Colonic mucosa (tissue), 4 donors: ENCODE measurements at regions not wholly inside any gene's neighbourhood (a gene's known extent, or its start where the extent isn't known, plus 50 kb on each side); places are given as distances from the start of the nearest gene placed in this dataset.

Experiments used
- DNase-seq: peaks from one replicate; pipeline ENCODE4 v3.0.0-alpha.2; 2020
- H3K27ac ChIP-seq: fragments of 200-600 bp; one replicate; pipeline ENCODE4 v1.8.0; 2021
- H3K27me3 ChIP-seq: fragments of 200-600 bp; one replicate; pipeline ENCODE4 v1.8.0; 2021
- H3K36me3 ChIP-seq: fragments of 200-600 bp; one replicate; pipeline ENCODE4 v1.8.0; 2021
- H3K4me1 ChIP-seq: fragments of 200-600 bp; one replicate; pipeline ENCODE4 v1.8.0; 2021; ENCODE audit warnings: mild to moderate bottlenecking
- H3K4me3 ChIP-seq: fragments of 200-600 bp; one replicate; pipeline ENCODE4 v1.8.0; 2021
- H3K9ac ChIP-seq, 2 donors: one replicate each; pipeline ENCODE4 v1.7.0; 2013; ENCODE audit warnings: control low read depth in 2 of 2, low read depth in 2 of 2, low read length in 2 of 2
- H3K9me3 ChIP-seq: fragments of 200-600 bp; one replicate; pipeline ENCODE4 v1.8.0; 2021
- intact Hi-C: fragments of 100-400 bp; cut with DNase I; formaldehyde crosslinking; loops from one replicate; pipeline ENCODE4 v1.14.1; 2022
- TF ChIP-seq, protein P1 (sequence below): fragments of 200-600 bp; IDR thresholded peaks from one replicate; pipeline ENCODE4 v1.8.0; 2022; ENCODE audit warnings: antibody characterized with exemption, mild to moderate bottlenecking
- donor health status: healthy.
- donor health status: DM: no; HTN: no; CAD: no.
- donor health status: DM: no; HTN: no; CAD: no.

- TF ChIP-seq, protein P1, sequence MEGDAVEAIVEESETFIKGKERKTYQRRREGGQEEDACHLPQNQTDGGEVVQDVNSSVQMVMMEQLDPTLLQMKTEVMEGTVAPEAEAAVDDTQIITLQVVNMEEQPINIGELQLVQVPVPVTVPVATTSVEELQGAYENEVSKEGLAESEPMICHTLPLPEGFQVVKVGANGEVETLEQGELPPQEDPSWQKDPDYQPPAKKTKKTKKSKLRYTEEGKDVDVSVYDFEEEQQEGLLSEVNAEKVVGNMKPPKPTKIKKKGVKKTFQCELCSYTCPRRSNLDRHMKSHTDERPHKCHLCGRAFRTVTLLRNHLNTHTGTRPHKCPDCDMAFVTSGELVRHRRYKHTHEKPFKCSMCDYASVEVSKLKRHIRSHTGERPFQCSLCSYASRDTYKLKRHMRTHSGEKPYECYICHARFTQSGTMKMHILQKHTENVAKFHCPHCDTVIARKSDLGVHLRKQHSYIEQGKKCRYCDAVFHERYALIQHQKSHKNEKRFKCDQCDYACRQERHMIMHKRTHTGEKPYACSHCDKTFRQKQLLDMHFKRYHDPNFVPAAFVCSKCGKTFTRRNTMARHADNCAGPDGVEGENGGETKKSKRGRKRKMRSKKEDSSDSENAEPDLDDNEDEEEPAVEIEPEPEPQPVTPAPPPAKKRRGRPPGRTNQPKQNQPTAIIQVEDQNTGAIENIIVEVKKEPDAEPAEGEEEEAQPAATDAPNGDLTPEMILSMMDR = no peak
- Histone ChIP-seq H3K9ac (no peak overlapping the region), H3K9me3 (no peaks in the 10 kb centered on the region), H3K4me3 (no peak overlapping the region), H3K27me3 (no peaks in the 10 kb centered on the region), H3K27ac (no peak overlapping the region), H3K36me3 (no peaks in the 10 kb centered on the region), H3K4me1 (no peaks in the 10 kb centered on the region)
- intact Hi-C loops = no loop called here
- DNase-seq = no peak
Observed at GRCh38 chr6:74070091-74070490, 374.1 kb downstream of the CD109 start.

- Histone ChIP-seq H3K9ac (no peak overlapping the region), H3K9me3 (no peaks in the 10 kb centered on the region), H3K4me3 (no peak overlapping the region), H3K27me3 (no peaks in the 10 kb centered on the region), H3K27ac (no peak overlapping the region), H3K36me3 (no peaks in the 10 kb centered on the region), H3K4me1 (no peaks in the 10 kb centered on the region)
- no peak for DNase-seq
- TF ChIP-seq, protein P1 = no peak
- intact Hi-C loops = no loop called here
Observed at GRCh38 chr6:74069089-74069581, 373.1 kb downstream of the CD109 start.

DNA sequence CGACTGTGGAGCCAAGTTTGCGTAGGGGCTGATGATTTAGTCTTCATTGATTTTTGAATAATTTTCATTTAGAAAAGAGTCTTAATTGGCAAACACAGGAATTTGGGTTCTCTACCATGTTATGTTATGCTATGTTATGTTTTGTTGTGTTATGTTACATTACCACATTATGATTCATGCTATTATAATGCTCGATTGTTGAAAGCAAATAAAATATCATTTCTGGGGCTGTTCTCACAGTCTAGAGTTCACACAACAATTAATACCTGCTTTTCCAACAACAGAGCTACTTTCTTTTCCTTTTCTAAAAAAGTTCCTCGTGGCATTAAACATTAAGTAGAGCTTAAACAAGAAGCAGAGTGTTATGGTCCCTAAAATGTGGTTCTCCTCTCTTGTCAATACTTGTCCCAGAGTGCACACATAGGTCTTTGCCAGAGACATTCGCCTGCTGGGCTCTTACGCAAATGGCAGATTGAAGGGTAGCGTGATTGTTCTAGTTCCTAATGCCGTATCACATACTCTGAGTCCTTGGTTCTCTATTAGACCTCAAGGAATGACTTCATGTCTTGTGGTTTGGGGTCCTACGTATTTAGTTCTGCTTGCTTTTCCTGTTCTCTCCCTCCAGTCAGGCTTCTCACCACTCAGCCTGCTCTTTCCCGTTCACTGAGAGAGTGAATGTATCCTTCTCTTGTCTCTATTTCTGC, 370.3 kb downstream of the CD109 start:
- TF ChIP-seq, protein P1 = no peak
- H3K27ac ChIP-seq = no peak overlapping the region
- no peaks in the 10 kb centered on the region for H3K27me3 ChIP-seq
- no peak overlapping the region for H3K4me3 ChIP-seq
- H3K9ac ChIP-seq = no peak overlapping the region
- H3K36me3 ChIP-seq = no peaks in the 10 kb centered on the region
- no peaks in the 10 kb centered on the region for H3K4me1 ChIP-seq
- no peaks in the 10 kb centered on the region for H3K9me3 ChIP-seq
- no peak for DNase-seq
- intact Hi-C loops = no loop called here

GRCh38 chr6:74065705-74066104, 369.7 kb downstream of the CD109 start:
- no peak overlapping the region for H3K4me3 ChIP-seq
- no peak overlapping the region for H3K27ac ChIP-seq
- TF ChIP-seq, protein P1 = no peak
- no peaks in the 10 kb centered on the region for H3K9me3 ChIP-seq
- H3K36me3 ChIP-seq = no peaks in the 10 kb centered on the region
- no peaks in the 10 kb centered on the region for H3K4me1 ChIP-seq
- intact Hi-C loops = no loop called here
- DNase-seq = no peak
- no peaks in the 10 kb centered on the region for H3K27me3 ChIP-seq
- H3K9ac ChIP-seq = no peak overlapping the region

GRCh38 chr6:74063391-74063790, 367.4 kb downstream of the CD109 start:
- H3K36me3 ChIP-seq = no peaks in the 10 kb centered on the region
- TF ChIP-seq, protein P1 = no peak
- no peaks in the 10 kb centered on the region for H3K9me3 ChIP-seq
- H3K9ac ChIP-seq = no peak overlapping the region
- no peak overlapping the region for H3K4me3 ChIP-seq
- H3K4me1 ChIP-seq = no peaks in the 10 kb centered on the region
- no peaks in the 10 kb centered on the region for H3K27me3 ChIP-seq
- intact Hi-C loops = no loop called here
- H3K27ac ChIP-seq = no peak overlapping the region
- no peak for DNase-seq
